Urothelium cell line (cell line): ENCODE measurements at regions not wholly inside any gene's neighbourhood (a gene's known extent, or its start where the extent isn't known, plus 50 kb on each side); places are given as distances from the start of the nearest gene placed in this dataset.
"Not testable (repeated sequence)": the region's sequence is repeated elsewhere in the genome, so short reads cannot be mapped to it uniquely, and the experiment has no call there.

Experiments
- DNase-seq: peaks from one replicate; pipeline ENCODE4 v3.0.0; 2011; ENCODE audit warnings: low spot score, mixed read lengths
- FAIRE-seq: peaks from 2 replicates; lab custom pipeline; 2011; peaks lifted over from hg19 to GRCh38; lab: Jason Lieb, UNC

- FAIRE-seq, DNase-seq: not testable (repeated sequence)
Measured at GRCh38 chr5:21341948-21342261, 1353.9 kb upstream of the CDH18 start.

- not testable (repeated sequence) for FAIRE-seq, DNase-seq
Measured at GRCh38 chr5:21341203-21341947, 1353.4 kb upstream of the CDH18 start.

- not testable (repeated sequence) for FAIRE-seq, DNase-seq
Measured at GRCh38 chr5:21340233-21340632, 1352.2 kb upstream of the CDH18 start.

GRCh38 chr5:21336478-21336877, 1348.5 kb upstream of the CDH18 start:
- not testable (repeated sequence) for DNase-seq, FAIRE-seq

DNA sequence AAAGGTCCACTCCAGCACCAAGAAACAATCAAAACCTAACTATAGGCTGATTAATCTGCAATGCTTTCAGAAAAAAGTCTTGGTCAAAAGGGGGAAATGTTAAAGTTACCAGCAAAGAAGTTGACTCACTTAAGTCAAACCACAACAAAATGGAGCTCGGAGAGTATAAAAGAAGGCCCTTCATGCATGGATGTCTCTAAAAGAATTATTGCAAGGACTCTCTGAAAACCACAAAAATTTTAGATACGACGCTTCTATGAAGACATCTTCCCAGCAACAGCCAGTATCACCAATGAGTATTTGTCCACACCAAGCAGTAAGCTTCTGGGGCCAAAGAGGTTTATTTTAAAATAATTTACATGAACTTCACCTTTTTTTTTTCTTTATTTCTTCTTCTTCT, 1327.4 kb upstream of the CDH18 start:
- not testable (repeated sequence) for FAIRE-seq

DNA sequence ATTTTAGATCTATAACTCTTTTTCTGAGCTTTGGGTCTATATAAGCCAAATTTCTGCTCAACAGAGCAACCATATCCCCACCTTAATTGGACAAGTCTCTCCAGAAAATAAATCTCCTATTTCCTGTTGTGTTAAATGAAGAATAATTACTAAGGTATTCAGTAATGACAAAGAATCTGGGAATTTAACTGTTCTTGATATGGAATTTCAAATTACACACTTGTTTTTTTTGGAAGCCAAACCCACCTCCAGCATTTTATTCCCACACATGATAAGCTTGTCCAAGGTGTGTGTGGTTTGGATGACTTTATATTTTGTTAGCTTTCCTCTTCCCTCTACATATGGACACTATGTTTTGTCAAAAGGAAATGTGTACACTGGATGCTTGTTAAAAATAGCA, 1313.2 kb upstream of the CDH18 start:
- DNase-seq, FAIRE-seq: not testable (repeated sequence)

More for the DNA sequence above, 1327.4 kb upstream of the CDH18 start:
- DNase-seq: not testable (repeated sequence)

- FAIRE-seq, DNase-seq: not testable (repeated sequence)
Measured at GRCh38 chr5:21274361-21274760, 1286.4 kb upstream of the CDH18 start.

GRCh38 chr5:21263361-21263760, 1275.4 kb upstream of the CDH18 start:
- no peak for FAIRE-seq
- DNase-seq: no peak

GRCh38 chr5:21254161-21254560, 1266.2 kb upstream of the CDH18 start:
- FAIRE-seq (no peak), DNase-seq (no peak)

DNA sequence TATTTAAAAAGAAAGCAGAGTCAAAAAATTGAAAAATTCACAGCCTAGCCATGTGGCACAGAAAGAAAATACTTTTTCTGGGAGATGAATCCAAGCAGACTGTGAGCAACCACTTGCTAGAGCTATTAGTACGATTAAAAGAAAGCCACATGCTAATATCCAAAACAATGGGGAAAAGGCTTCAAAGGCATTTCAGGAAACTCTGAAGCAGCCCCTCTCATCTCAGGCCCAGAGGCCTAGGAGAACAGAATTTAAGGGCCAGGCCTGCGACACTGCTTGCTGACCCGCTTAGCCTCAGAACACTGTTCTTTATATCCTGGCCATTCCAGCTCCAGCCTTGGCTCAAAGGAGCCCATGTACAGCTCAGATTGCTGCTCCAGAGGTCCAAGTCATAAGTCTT, 1257.0 kb upstream of the CDH18 start:
- no peak for FAIRE-seq
- DNase-seq: no peak

DNA sequence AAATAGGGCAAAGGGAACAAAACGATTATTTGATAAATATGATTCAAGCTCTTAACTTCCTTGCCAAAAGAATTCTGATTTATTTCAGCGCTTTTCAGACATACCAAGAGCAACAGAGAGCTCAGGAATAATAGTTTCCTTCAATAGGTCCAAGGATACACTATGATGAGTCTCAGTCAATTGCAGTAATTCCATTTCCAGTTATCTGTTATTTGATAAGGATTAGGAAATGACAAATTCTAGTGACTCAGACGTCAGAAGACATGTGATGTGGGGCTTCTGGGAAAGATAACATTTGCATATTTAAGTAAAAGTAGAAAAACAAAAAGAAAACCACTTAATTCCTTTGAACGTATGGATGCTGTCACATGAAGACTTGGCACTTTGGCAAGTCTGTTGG, 1250.8 kb upstream of the CDH18 start:
- FAIRE-seq: no peak
- no peak for DNase-seq

GRCh38 chr5:21237461-21237860, 1249.5 kb upstream of the CDH18 start:
- FAIRE-seq: no peak

DNA sequence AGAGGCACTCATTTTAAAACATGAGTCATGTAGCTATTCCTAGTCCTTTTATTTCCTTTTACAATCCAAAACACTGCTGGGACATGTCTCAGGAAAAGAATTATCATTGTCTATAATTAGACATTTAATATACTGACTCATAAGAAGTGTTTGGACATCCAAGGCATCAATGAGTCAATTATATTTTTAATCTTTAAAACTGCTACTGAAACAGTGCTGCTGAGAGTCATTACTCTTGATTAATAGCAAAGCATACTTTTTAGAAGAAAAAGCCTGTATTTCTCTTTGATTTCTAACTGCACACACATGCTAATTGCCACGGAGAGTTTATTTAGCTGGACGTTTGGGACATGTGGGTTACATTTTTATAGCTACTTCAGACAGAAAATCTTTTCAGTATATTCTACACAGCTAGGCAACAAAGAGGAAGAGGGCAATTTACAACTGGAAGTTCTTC, 1249.0 kb upstream of the CDH18 start:
- FAIRE-seq: no peak

More at GRCh38 chr5:21237461-21237860, 1249.5 kb upstream of the CDH18 start:
- no peak for DNase-seq

GRCh38 chr5:21236104-21236503, 1248.1 kb upstream of the CDH18 start:
- FAIRE-seq (no peak), DNase-seq (no peak)

More for the DNA sequence above, 1249.0 kb upstream of the CDH18 start:
- DNase-seq: no peak

DNA sequence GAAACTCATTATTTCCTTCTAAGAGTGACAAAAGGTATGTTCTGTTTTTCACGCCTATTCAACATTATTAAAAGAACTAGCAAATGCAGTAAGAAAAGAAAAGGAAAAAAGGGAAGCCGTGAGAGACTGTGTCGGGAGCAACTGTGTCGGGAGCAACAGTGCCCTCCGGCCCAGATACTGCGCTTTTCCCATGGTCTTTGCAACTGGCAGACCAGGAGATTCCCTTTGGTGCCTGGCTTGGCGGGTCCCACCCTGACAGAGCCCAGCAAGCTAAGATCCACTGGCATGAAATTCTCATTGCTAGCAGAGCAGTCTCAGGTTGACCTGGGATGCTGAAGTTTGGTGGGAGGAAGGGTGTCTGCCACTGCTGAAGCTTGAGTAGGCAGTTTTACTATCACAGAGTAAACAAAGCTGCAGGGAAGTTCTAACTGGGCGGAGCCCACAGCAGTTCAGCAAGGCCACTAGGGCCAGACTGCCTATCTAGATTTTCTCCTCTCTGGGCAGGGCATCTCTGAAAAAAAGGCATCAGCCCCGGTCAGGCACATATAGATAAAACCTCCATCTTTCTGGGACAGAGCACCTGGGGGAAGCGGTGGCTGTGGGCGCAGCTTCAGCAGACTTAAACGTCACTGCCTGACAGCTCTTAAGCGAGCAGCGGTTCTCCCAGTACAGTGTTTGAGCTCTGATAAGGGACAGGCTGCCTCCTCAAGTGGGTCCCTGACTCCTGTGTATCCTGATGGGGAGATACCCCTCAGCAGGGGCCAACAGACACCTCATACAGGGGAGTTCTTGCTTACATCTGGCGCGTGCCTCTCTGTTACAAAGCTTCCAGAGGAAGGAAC, 1237.4 kb upstream of the CDH18 start:
- no peak for DNase-seq

GRCh38 chr5:21221616-21222015, 1233.6 kb upstream of the CDH18 start:
- DNase-seq (no peak), FAIRE-seq (no peak)

More for the DNA sequence above, 1237.4 kb upstream of the CDH18 start:
- FAIRE-seq: no peak

GRCh38 chr5:21219966-21220365, 1232.0 kb upstream of the CDH18 start:
- FAIRE-seq: peak; percentile 50
- no peak for DNase-seq

- peak; percentile 5 for FAIRE-seq
- peak; percentile 9 for DNase-seq
Measured at GRCh38 chr5:21219251-21219650, 1231.3 kb upstream of the CDH18 start.

DNA sequence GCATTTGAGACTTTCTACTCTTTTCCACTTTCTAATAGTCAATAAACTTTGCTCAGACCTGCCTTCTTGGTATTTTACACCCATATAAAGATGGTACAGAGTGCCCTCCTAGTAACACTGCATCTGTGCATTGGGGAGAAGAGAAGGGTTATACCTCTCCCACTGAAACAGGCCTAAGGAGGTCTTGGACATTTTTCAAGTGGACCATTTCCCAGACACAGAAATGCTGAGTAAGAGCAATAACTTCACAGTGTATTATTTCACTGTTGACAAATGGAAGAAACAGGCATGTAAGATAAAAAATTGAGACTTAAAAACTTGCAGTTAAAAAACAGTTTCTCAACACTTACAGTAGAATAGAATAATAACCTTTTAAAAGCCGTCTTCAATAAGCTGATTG, 1224.0 kb upstream of the CDH18 start:
- DNase-seq (no peak), FAIRE-seq (no peak)

DNA sequence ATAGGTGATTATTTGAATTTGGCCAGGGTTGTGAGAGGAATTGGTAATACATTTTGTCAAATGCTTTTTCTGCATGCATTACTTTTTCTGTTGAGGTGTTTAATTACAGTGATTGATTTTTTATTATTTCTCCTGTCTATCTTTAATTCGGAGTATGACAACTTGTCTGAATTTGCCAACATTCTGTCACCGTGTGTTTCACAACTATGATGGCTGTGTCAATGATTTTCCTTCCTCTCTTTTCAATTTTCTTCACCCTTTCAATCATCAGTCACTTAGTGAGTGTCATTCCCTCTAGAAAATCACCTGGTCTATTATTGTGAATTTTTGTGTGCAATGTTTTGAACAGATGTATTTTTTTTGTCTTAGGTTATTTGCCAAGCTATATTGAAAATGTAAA, 1221.4 kb upstream of the CDH18 start:
- FAIRE-seq: no peak
- no peak for DNase-seq

DNA sequence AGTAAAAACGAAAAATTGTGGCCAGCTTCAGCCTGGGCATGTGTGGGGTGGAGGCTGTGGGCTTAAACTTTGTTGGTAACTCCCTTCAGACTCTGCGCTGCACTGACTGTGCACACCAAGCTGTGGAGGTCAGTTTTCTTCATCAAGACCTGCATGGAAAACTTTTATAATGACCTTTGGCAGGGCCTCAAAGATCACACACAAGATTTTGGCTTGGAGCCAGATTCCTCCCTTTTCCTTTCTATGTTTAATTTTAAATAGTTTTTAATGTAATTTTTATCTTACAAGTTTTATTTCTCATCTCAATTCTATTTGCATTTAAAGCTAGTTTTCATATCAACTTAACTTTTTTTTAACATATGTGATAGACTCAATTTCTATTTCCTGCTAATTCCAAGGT, 1211.1 kb upstream of the CDH18 start:
- FAIRE-seq (no peak), DNase-seq (no peak)

- FAIRE-seq: no peak
- DNase-seq: no peak
Measured at GRCh38 chr5:21195145-21195544, 1207.1 kb upstream of the CDH18 start.
